ENCODE measurements at regions not wholly inside any gene's neighbourhood (a gene's known extent, or its start where the extent isn't known, plus 50 kb on each side); places are given as distances from the start of the nearest gene placed in this dataset.
"Not testable (repeated sequence)": the region's sequence is repeated elsewhere in the genome, so short reads cannot be mapped to it uniquely, and the experiment has no call there.

- Histone ChIP-seq H3K9ac (ENCODE audit: low read length) (no peak overlapping the region), H3K36me3 (ENCODE audit: control insufficient read depth, low read depth, low read length) (no peaks in the 10 kb centered on the region), H3K4me3 (ENCODE audit: low read length) (no peak overlapping the region), H3K27me3 (ENCODE audit: control insufficient read depth, insufficient read depth, low read length) (no peaks in the 10 kb centered on the region), H3K4me1 (ENCODE audit: control insufficient read depth, low read depth, low read length) (no peaks in the 10 kb centered on the region), H3K27ac (ENCODE audit: low read length) (no peak overlapping the region), H3K9me3 (ENCODE audit: control insufficient read depth, low read depth, low read length) (no peaks in the 10 kb centered on the region)
Observed at GRCh38 chr6:811831-812230, 118.9 kb upstream of the EXOC2 start.

- H3K9ac ChIP-seq (ENCODE audit: low read length): no peak overlapping the region
- H3K4me3 ChIP-seq (ENCODE audit: low read length): no peak overlapping the region
- no peaks in the 10 kb centered on the region for H3K36me3 ChIP-seq (ENCODE audit: control insufficient read depth, low read depth, low read length)
- H3K9me3 ChIP-seq (ENCODE audit: control insufficient read depth, low read depth, low read length): no peaks in the 10 kb centered on the region
- H3K4me1 ChIP-seq (ENCODE audit: control insufficient read depth, low read depth, low read length): no peaks in the 10 kb centered on the region
- no peaks in the 10 kb centered on the region for H3K27me3 ChIP-seq (ENCODE audit: control insufficient read depth, insufficient read depth, low read length)
- no peak overlapping the region for H3K27ac ChIP-seq (ENCODE audit: low read length)
Observed at GRCh38 chr6:811191-811590, 118.3 kb upstream of the EXOC2 start.

- no peak overlapping the region for H3K4me3 ChIP-seq (ENCODE audit: low read length)
- no peak overlapping the region for H3K9ac ChIP-seq (ENCODE audit: low read length)
- H3K9me3 ChIP-seq (ENCODE audit: control insufficient read depth, low read depth, low read length): no peaks in the 10 kb centered on the region
- H3K27me3 ChIP-seq (ENCODE audit: control insufficient read depth, insufficient read depth, low read length): no peaks in the 10 kb centered on the region
- H3K36me3 ChIP-seq (ENCODE audit: control insufficient read depth, low read depth, low read length): no peaks in the 10 kb centered on the region
- no peak overlapping the region for H3K27ac ChIP-seq (ENCODE audit: low read length)
- peaks cover 5% of the 10 kb centered on the region for H3K4me1 ChIP-seq (ENCODE audit: control insufficient read depth, low read depth, low read length)
Observed at GRCh38 chr6:804771-805170, 111.8 kb upstream of the EXOC2 start.

- H3K4me1 ChIP-seq (ENCODE audit: control insufficient read depth, low read depth, low read length): peaks cover 10% of the 10 kb centered on the region
- H3K36me3 ChIP-seq (ENCODE audit: control insufficient read depth, low read depth, low read length): no peaks in the 10 kb centered on the region
- no peak overlapping the region for H3K27ac ChIP-seq (ENCODE audit: low read length)
- H3K4me3 ChIP-seq (ENCODE audit: low read length): no peak overlapping the region
- H3K9ac ChIP-seq (ENCODE audit: low read length): no peak overlapping the region
- no peaks in the 10 kb centered on the region for H3K9me3 ChIP-seq (ENCODE audit: control insufficient read depth, low read depth, low read length)
- H3K27me3 ChIP-seq (ENCODE audit: control insufficient read depth, insufficient read depth, low read length): no peaks in the 10 kb centered on the region
Observed at GRCh38 chr6:804317-804716, 111.4 kb upstream of the EXOC2 start.

GRCh38 chr6:803191-803977 is 110.4 kb upstream of the EXOC2 start:
- Histone ChIP-seq H3K27ac (ENCODE audit: low read length) (no peak overlapping the region), H3K4me1 (ENCODE audit: control insufficient read depth, low read depth, low read length) (peaks cover 12% of the 10 kb centered on the region), H3K36me3 (ENCODE audit: control insufficient read depth, low read depth, low read length) (no peaks in the 10 kb centered on the region), H3K9me3 (ENCODE audit: control insufficient read depth, low read depth, low read length) (no peaks in the 10 kb centered on the region), H3K27me3 (ENCODE audit: control insufficient read depth, insufficient read depth, low read length) (no peaks in the 10 kb centered on the region), H3K9ac (ENCODE audit: low read length) (no peak overlapping the region), H3K4me3 (ENCODE audit: low read length) (no peak overlapping the region)

- peaks cover 12% of the 10 kb centered on the region for H3K4me1 ChIP-seq (ENCODE audit: control insufficient read depth, low read depth, low read length)
- no peak overlapping the region for H3K27ac ChIP-seq (ENCODE audit: low read length)
- no peaks in the 10 kb centered on the region for H3K9me3 ChIP-seq (ENCODE audit: control insufficient read depth, low read depth, low read length)
- no peak overlapping the region for H3K4me3 ChIP-seq (ENCODE audit: low read length)
- no peaks in the 10 kb centered on the region for H3K27me3 ChIP-seq (ENCODE audit: control insufficient read depth, insufficient read depth, low read length)
- H3K36me3 ChIP-seq (ENCODE audit: control insufficient read depth, low read depth, low read length): no peaks in the 10 kb centered on the region
- H3K9ac ChIP-seq (ENCODE audit: low read length): no peak overlapping the region
Observed at GRCh38 chr6:802701-803100, 109.8 kb upstream of the EXOC2 start.

- H3K4me3 ChIP-seq (ENCODE audit: low read length); H3K27ac ChIP-seq (ENCODE audit: low read length); H3K9me3 ChIP-seq (ENCODE audit: control insufficient read depth, low read depth, low read length); H3K27me3 ChIP-seq (ENCODE audit: control insufficient read depth, insufficient read depth, low read length); H3K9ac ChIP-seq (ENCODE audit: low read length); H3K36me3 ChIP-seq (ENCODE audit: control insufficient read depth, low read depth, low read length): not testable (repeated sequence)
- H3K4me1 ChIP-seq (ENCODE audit: control insufficient read depth, low read depth, low read length): peaks cover 12% of the 10 kb centered on the region
Observed at GRCh38 chr6:802223-802622, 109.3 kb upstream of the EXOC2 start.

GRCh38 chr6:799769-800168 is 106.8 kb upstream of the EXOC2 start:
- Histone ChIP-seq H3K27me3 (ENCODE audit: control insufficient read depth, insufficient read depth, low read length) (no peaks in the 10 kb centered on the region), H3K36me3 (ENCODE audit: control insufficient read depth, low read depth, low read length) (no peaks in the 10 kb centered on the region), H3K4me1 (ENCODE audit: control insufficient read depth, low read depth, low read length) (peaks cover 20% of the 10 kb centered on the region)

GRCh38 chr6:797479-798077 is 104.6 kb upstream of the EXOC2 start:
- H3K36me3 ChIP-seq (ENCODE audit: control insufficient read depth, low read depth, low read length): no peaks in the 10 kb centered on the region
- no peaks in the 10 kb centered on the region for H3K9me3 ChIP-seq (ENCODE audit: control insufficient read depth, low read depth, low read length)
- H3K27ac ChIP-seq (ENCODE audit: low read length): no peak overlapping the region
- peaks cover 20% of the 10 kb centered on the region for H3K4me1 ChIP-seq (ENCODE audit: control insufficient read depth, low read depth, low read length)
- H3K27me3 ChIP-seq (ENCODE audit: control insufficient read depth, insufficient read depth, low read length): no peaks in the 10 kb centered on the region
- no peak overlapping the region for H3K4me3 ChIP-seq (ENCODE audit: low read length)
- H3K9ac ChIP-seq (ENCODE audit: low read length): no peak overlapping the region

More at GRCh38 chr6:799769-800168, 106.8 kb upstream of the EXOC2 start:
- Histone ChIP-seq H3K27ac (ENCODE audit: low read length) (no peak overlapping the region), H3K4me3 (ENCODE audit: low read length) (no peak overlapping the region), H3K9ac (ENCODE audit: low read length) (no peak overlapping the region), H3K9me3 (ENCODE audit: control insufficient read depth, low read depth, low read length) (no peaks in the 10 kb centered on the region)

GRCh38 chr6:795046-795685 is 102.2 kb upstream of the EXOC2 start:
- Histone ChIP-seq H3K9ac (ENCODE audit: low read length) (no peak overlapping the region), H3K27me3 (ENCODE audit: control insufficient read depth, insufficient read depth, low read length) (no peaks in the 10 kb centered on the region), H3K4me1 (ENCODE audit: control insufficient read depth, low read depth, low read length) (peaks cover 19% of the 10 kb centered on the region), H3K9me3 (ENCODE audit: control insufficient read depth, low read depth, low read length) (no peaks in the 10 kb centered on the region), H3K27ac (ENCODE audit: low read length) (no peak overlapping the region), H3K4me3 (ENCODE audit: low read length) (no peak overlapping the region), H3K36me3 (ENCODE audit: control insufficient read depth, low read depth, low read length) (no peaks in the 10 kb centered on the region)

- H3K36me3 ChIP-seq (ENCODE audit: control insufficient read depth, low read depth, low read length): no peaks in the 10 kb centered on the region
- no peak overlapping the region for H3K27ac ChIP-seq (ENCODE audit: low read length)
- no peaks in the 10 kb centered on the region for H3K27me3 ChIP-seq (ENCODE audit: control insufficient read depth, insufficient read depth, low read length)
- H3K4me1 ChIP-seq (ENCODE audit: control insufficient read depth, low read depth, low read length): peaks cover 8% of the 10 kb centered on the region
- H3K9me3 ChIP-seq (ENCODE audit: control insufficient read depth, low read depth, low read length): no peaks in the 10 kb centered on the region
- H3K9ac ChIP-seq (ENCODE audit: low read length): no peak overlapping the region
- H3K4me3 ChIP-seq (ENCODE audit: low read length): no peak overlapping the region
Observed at GRCh38 chr6:793261-793660, 100.3 kb upstream of the EXOC2 start.

Measured in iPS-18a (cell line).